GM23338 (cell line): ENCODE measurements at regions not wholly inside any gene's neighbourhood (a gene's known extent, or its start where the extent isn't known, plus 50 kb on each side); places are given as distances from the start of the nearest gene placed in this dataset.

ENCODE experiments used
- EZH2 ChIP-seq: fragments of 200-600 bp; sonication (generic); IDR thresholded peaks from one replicate; pipeline ENCODE4 v1.8.0; 2017; ENCODE audit warnings: antibody characterized with exemption, mild to moderate bottlenecking, low read depth; ENCODE audit not compliant: unreplicated experiment
- TF ChIP-seq, protein P1 (sequence below): IDR thresholded peaks from one replicate; pipeline ENCODE4 v1.6.1; 2018; ENCODE audit warnings: antibody characterized with exemption; ENCODE audit not compliant: unreplicated experiment

- TF ChIP-seq EZH2, result no peak
- TF ChIP-seq, protein P1, sequence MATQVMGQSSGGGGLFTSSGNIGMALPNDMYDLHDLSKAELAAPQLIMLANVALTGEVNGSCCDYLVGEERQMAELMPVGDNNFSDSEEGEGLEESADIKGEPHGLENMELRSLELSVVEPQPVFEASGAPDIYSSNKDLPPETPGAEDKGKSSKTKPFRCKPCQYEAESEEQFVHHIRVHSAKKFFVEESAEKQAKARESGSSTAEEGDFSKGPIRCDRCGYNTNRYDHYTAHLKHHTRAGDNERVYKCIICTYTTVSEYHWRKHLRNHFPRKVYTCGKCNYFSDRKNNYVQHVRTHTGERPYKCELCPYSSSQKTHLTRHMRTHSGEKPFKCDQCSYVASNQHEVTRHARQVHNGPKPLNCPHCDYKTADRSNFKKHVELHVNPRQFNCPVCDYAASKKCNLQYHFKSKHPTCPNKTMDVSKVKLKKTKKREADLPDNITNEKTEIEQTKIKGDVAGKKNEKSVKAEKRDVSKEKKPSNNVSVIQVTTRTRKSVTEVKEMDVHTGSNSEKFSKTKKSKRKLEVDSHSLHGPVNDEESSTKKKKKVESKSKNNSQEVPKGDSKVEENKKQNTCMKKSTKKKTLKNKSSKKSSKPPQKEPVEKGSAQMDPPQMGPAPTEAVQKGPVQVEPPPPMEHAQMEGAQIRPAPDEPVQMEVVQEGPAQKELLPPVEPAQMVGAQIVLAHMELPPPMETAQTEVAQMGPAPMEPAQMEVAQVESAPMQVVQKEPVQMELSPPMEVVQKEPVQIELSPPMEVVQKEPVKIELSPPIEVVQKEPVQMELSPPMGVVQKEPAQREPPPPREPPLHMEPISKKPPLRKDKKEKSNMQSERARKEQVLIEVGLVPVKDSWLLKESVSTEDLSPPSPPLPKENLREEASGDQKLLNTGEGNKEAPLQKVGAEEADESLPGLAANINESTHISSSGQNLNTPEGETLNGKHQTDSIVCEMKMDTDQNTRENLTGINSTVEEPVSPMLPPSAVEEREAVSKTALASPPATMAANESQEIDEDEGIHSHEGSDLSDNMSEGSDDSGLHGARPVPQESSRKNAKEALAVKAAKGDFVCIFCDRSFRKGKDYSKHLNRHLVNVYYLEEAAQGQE, result no peak
These were observed 440.1 kb downstream of the NUF2 start for GRCh38 chr1:163761898-163762297.
